ENCODE measurements at regions not wholly inside any gene's neighbourhood (a gene's known extent, or its start where the extent isn't known, plus 50 kb on each side); places are given as distances from the start of the nearest gene placed in this dataset.

GRCh38 chr20:58022711-58023110, 205.7 kb downstream of the ANKRD60 start:
- Histone ChIP-seq H4K20me1 (ENCODE audit: insufficient read depth) (no peaks in the 10 kb centered on the region), H3K4me3 (replicated peaks in 1 of 2; ENCODE audit: low read depth in 1 of 2, low read length in 2 of 2) (no peak overlapping the region), H2AFZ (ENCODE audit: low read depth, low read length, poor library complexity, severe bottlenecking) (no peak overlapping the region), H3K9ac (ENCODE audit: low read length) (no peak overlapping the region), H3K4me2 (ENCODE audit: low read length) (no peak overlapping the region), H3K36me3 (ENCODE audit: control insufficient read depth in 1 of 2, insufficient read depth in 2 of 2, low read length in 2 of 2) (no peaks in the 10 kb centered on the region), H3K27me3 (ENCODE audit: insufficient read depth, low read length) (peaks cover 24% of the 10 kb centered on the region; the same call in 1 of the 2 replicates), H3K9me3 (ENCODE audit: control insufficient read depth in 1 of 2, insufficient read depth in 1 of 2, low read depth in 1 of 2, low read length in 2 of 2) (no peaks in the 10 kb centered on the region), H3K27ac (ENCODE audit: low read depth, low read length) (no peak overlapping the region), H3K9me2 (ENCODE audit: insufficient read depth) (no peaks in the 10 kb centered on the region), H3K79me2 (ENCODE audit: insufficient read depth, low read length) (no peaks in the 10 kb centered on the region), H3K4me1 (ENCODE audit: control insufficient read depth in 1 of 2, insufficient read depth in 2 of 2, low read length in 2 of 2) (peaks cover 2 to 18% of the 10 kb centered on the region in 2 experiments; a peak in 3 of 4 replicates)
- no TSS peak for BruUV-seq (replicated peaks)
- no peak for ATAC-seq
- ChIA-PET RAD21 (ENCODE audit: low non-redundant PET in 1 of 2, low total read pairs in 2 of 2, uncharacterized antibody in 2 of 2, unreplicated experiment in 2 of 2) (no interaction called here), POLR2A (no interaction called here), CTCF (no interaction called here)
- intact Hi-C loops (cut with micrococcal nuclease) = no loop called here
- no peak for TF ChIP-seq SIN3A (IDR thresholded peaks at IDR 0.05; ENCODE audit: low read depth)
- no peak for TF ChIP-seq TCF7L2 (IDR thresholded peaks at IDR 0.05; ENCODE audit: borderline replicate concordance, extremely low read depth, insufficient read depth, insufficient read length)
- TF ChIP-seq CEBPB (IDR thresholded peaks at IDR 0.05; ENCODE audit: low read depth) = no peak
- TF ChIP-seq ZBTB33 (IDR thresholded peaks at IDR 0.05; ENCODE audit: extremely low read depth, insufficient replicate concordance, low read length) = no peak
- TF ChIP-seq ZNF274 (IDR thresholded peaks at IDR 0.05; ENCODE audit: low read depth, low read length) = no peak
- TF ChIP-seq RAD21 (IDR thresholded peaks at IDR 0.05; ENCODE audit: low read depth) = no peak
- TF ChIP-seq POLR2A (IDR thresholded peaks at IDR 0.05; ENCODE audit: borderline replicate concordance, extremely low read depth, insufficient read depth, insufficient read length) = no peak
- TF ChIP-seq SP1 (IDR thresholded peaks at IDR 0.05; ENCODE audit: low read depth) = no peak
- TF ChIP-seq FOSL1 (IDR thresholded peaks at IDR 0.05; ENCODE audit: low read depth) = no peak
- no peak for DNase-seq (ENCODE audit: low read depth, low spot score)

GRCh38 chr20:58021481-58021880, 207.0 kb downstream of the ANKRD60 start:
- Histone ChIP-seq H3K4me3 (replicated peaks in 1 of 2; ENCODE audit: low read depth in 1 of 2, low read length in 2 of 2) (no peak overlapping the region), H3K9me3 (ENCODE audit: control insufficient read depth in 1 of 2, insufficient read depth in 1 of 2, low read depth in 1 of 2, low read length in 2 of 2) (no peaks in the 10 kb centered on the region), H3K79me2 (ENCODE audit: insufficient read depth, low read length) (no peaks in the 10 kb centered on the region), H3K27ac (ENCODE audit: low read depth, low read length) (no peak overlapping the region), H3K4me1 (ENCODE audit: control insufficient read depth in 1 of 2, insufficient read depth in 2 of 2, low read length in 2 of 2) (peaks cover 4 to 30% of the 10 kb centered on the region in 2 experiments; a peak in 3 of 4 replicates), H4K20me1 (ENCODE audit: insufficient read depth) (no peaks in the 10 kb centered on the region), H2AFZ (ENCODE audit: low read depth, low read length, poor library complexity, severe bottlenecking) (no peak overlapping the region), H3K9ac (ENCODE audit: low read length) (no peak overlapping the region), H3K4me2 (ENCODE audit: low read length) (no peak overlapping the region), H3K36me3 (ENCODE audit: control insufficient read depth in 1 of 2, insufficient read depth in 2 of 2, low read length in 2 of 2) (no peaks in the 10 kb centered on the region), H3K27me3 (ENCODE audit: insufficient read depth, low read length) (peaks cover 19% of the 10 kb centered on the region), H3K9me2 (ENCODE audit: insufficient read depth) (no peaks in the 10 kb centered on the region)
- ATAC-seq (no peak), DNase-seq (ENCODE audit: low read depth, low spot score) (no peak)
- intact Hi-C loops (cut with micrococcal nuclease) = no loop called here
- TF ChIP-seq ZBTB33 (IDR thresholded peaks at IDR 0.05; ENCODE audit: extremely low read depth, insufficient replicate concordance, low read length) (no peak), EZH2phosphoT487 (IDR thresholded peaks at IDR 0.05; ENCODE audit: borderline replicate concordance) (no peak)
- BruUV-seq (replicated peaks) = no TSS peak
- ChIA-PET RAD21 (ENCODE audit: low non-redundant PET in 1 of 2, low total read pairs in 2 of 2, uncharacterized antibody in 2 of 2, unreplicated experiment in 2 of 2) (no interaction called here), POLR2A (no interaction called here), CTCF (no interaction called here)

Measured in HCT116 (cell line).